OCI-LY7 (cell line): ENCODE measurements at regions not wholly inside any gene's neighbourhood (a gene's known extent, or its start where the extent isn't known, plus 50 kb on each side); places are given as distances from the start of the nearest gene placed in this dataset.

ENCODE experiments used
- CTCF ChIP-seq: fragments of 200-600 bp; sonication (generic); conservative IDR thresholded peaks from 2 replicates; pipeline ENCODE4 v1.5.1; 2014; ENCODE audit warnings: mild to moderate bottlenecking, antibody characterized with exemption, low read length, moderate library complexity, mixed read lengths
- EZH2phosphoT487 ChIP-seq: fragments of 200-600 bp; sonication (generic); IDR thresholded peaks from 2 replicates; pipeline ENCODE4 v1.6.1; 2018; ENCODE audit warnings: low read depth, borderline replicate concordance, mild to moderate bottlenecking, mixed run types, antibody characterized with exemption, low read length, moderate library complexity, mixed read lengths

DNA sequence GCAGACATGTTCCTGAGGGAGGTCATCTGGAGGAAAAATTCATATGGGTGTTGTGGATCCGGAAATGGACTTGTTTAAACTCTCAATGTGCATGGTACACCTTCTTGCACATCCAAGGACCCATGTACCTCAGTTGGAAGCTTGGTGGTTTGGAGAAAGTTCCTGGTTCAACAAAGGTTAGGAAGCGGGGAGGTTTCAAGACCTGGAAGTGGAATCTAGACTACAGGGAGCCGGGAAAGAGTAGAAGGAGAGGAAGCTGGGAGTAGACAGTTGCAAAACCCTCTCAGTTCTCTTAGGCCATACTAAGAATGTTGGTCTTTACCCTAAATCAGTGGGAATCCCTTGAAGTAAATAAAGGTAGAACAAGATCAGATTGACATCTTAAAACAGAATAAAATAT lies 209.8 kb upstream of the SPOPL start:
- TF ChIP-seq CTCF (no peak), EZH2phosphoT487 (no peak)
